GM19035 (cell line): ENCODE measurements at regions not wholly inside any gene's neighbourhood (a gene's known extent, or its start where the extent isn't known, plus 50 kb on each side); places are given as distances from the start of the nearest gene placed in this dataset.

Experiments
- ATAC-seq: cut with Tn5 transposase; IDR thresholded peaks from one replicate; pipeline ENCODE4 v1.9.1; 2021; ENCODE audit not compliant: unreplicated experiment

GRCh38 chr12:45623221-45623620 lies 106.3 kb upstream of the ARID2 start:
- no peak for ATAC-seq

GRCh38 chr12:45623940-45624339 lies 105.6 kb upstream of the ARID2 start:
- ATAC-seq, result no peak

- no peak for ATAC-seq
Measured at GRCh38 chr12:45626965-45627364, 102.5 kb upstream of the ARID2 start.

- no peak for ATAC-seq
Measured at GRCh38 chr12:45627407-45628069, 102.0 kb upstream of the ARID2 start.

GRCh38 chr12:45629292-45629691 lies 100.2 kb upstream of the ARID2 start:
- no peak for ATAC-seq

- no peak for ATAC-seq
Measured at GRCh38 chr12:45633733-45634132, 95.8 kb upstream of the ARID2 start.

GRCh38 chr12:45634273-45634917 lies 95.1 kb upstream of the ARID2 start:
- no peak for ATAC-seq

- no peak for ATAC-seq
Measured at GRCh38 chr12:45637242-45637641, 92.3 kb upstream of the ARID2 start.

- ATAC-seq, result no peak
Measured at GRCh38 chr12:45637706-45638105, 91.8 kb upstream of the ARID2 start.

GRCh38 chr12:45638386-45638785 lies 91.1 kb upstream of the ARID2 start:
- no peak for ATAC-seq

- ATAC-seq, result no peak
Measured at GRCh38 chr12:45644541-45644940, 85.0 kb upstream of the ARID2 start.

- ATAC-seq, result no peak
Measured at GRCh38 chr12:45646851-45647581, 82.5 kb upstream of the ARID2 start.

- no peak for ATAC-seq
Measured at GRCh38 chr12:45648070-45648469, 81.4 kb upstream of the ARID2 start.

- ATAC-seq, result no peak
Measured at GRCh38 chr12:45651029-45651428, 78.5 kb upstream of the ARID2 start.

- ATAC-seq, result no peak
Measured at GRCh38 chr12:45654002-45654665, 75.4 kb upstream of the ARID2 start.

- no peak for ATAC-seq
Measured at GRCh38 chr12:45655186-45655585, 74.3 kb upstream of the ARID2 start.

GRCh38 chr12:45655743-45656142 lies 73.8 kb upstream of the ARID2 start:
- ATAC-seq, result no peak

GRCh38 chr12:45658020-45658419 lies 71.5 kb upstream of the ARID2 start:
- ATAC-seq, result no peak

GRCh38 chr12:45660330-45660729 lies 69.2 kb upstream of the ARID2 start:
- ATAC-seq, result no peak

- no peak for ATAC-seq
Measured at GRCh38 chr12:45663455-45663854, 66.1 kb upstream of the ARID2 start.

- no peak for ATAC-seq
Measured at GRCh38 chr12:45665941-45666340, 63.6 kb upstream of the ARID2 start.

GRCh38 chr12:45666396-45666795 lies 63.1 kb upstream of the ARID2 start:
- no peak for ATAC-seq
